Keratinocyte (primary cell): ENCODE measurements at regions not wholly inside any gene's neighbourhood (a gene's known extent, or its start where the extent isn't known, plus 50 kb on each side); places are given as distances from the start of the nearest gene placed in this dataset.

Source experiments
- DNase-seq: peaks from one replicate; pipeline ENCODE4 v3.0.0-alpha.2; 2011; ENCODE audit warnings: low read depth, missing footprints, low spot score
- FAIRE-seq: peaks from 2 replicates; lab custom pipeline; 2011; peaks lifted over from hg19 to GRCh38; lab: Jason Lieb, UNC
- H2AFZ ChIP-seq: 2 replicates; pipeline ENCODE4 v1.6.0; 2012; ENCODE audit warnings: low read length, control low read depth, inconsistent platforms; ENCODE audit not compliant: control insufficient read depth
- H3K27ac ChIP-seq: 2 replicates; pipeline ENCODE4 v1.5.1; 2011; ENCODE audit warnings: low read length; ENCODE audit not compliant: control insufficient read depth, insufficient read depth
- H3K27me3 ChIP-seq: 3 replicates; pipeline ENCODE4 v1.6.0; 2011; ENCODE audit warnings: low read length; ENCODE audit not compliant: control insufficient read depth, insufficient read depth; ENCODE audit errors: extremely low read depth
- H3K36me3 ChIP-seq, 2 experiments: 2 replicates in 1 of 2; 3 replicates in 1 of 2; pipeline ENCODE4 v1.5.1; 2011; ENCODE audit warnings: low read length in 2 of 2, mild to moderate bottlenecking in 1 of 2; ENCODE audit not compliant: control insufficient read depth in 2 of 2, insufficient read depth in 2 of 2; ENCODE audit errors: extremely low read depth in 1 of 2
- H3K4me1 ChIP-seq: 3 replicates; pipeline ENCODE4 v1.5.1; 2011; ENCODE audit warnings: low read length; ENCODE audit not compliant: control insufficient read depth, insufficient read depth; ENCODE audit errors: extremely low read depth
- H3K4me2 ChIP-seq: 3 replicates; pipeline ENCODE4 v1.6.0; 2011; ENCODE audit warnings: low read depth, low read length; ENCODE audit not compliant: control insufficient read depth, insufficient read depth; ENCODE audit errors: extremely low read depth
- H3K4me3 ChIP-seq, 3 experiments: fragments of 200-600 bp in 1 of 3; sonication (generic) in 1 of 3; 2 replicates in 2 of 3; 3 replicates in 1 of 3; pipeline ENCODE4 v1.5.1; 2011 to 2016; ENCODE audit warnings: low read length in 3 of 3, mild to moderate bottlenecking in 3 of 3, control low read depth in 2 of 3, inconsistent platforms in 1 of 3, low read depth in 1 of 3, mixed read lengths in 1 of 3, mixed run types in 1 of 3, moderate library complexity in 1 of 3; ENCODE audit not compliant: control insufficient read depth in 2 of 3, insufficient read depth in 2 of 3; ENCODE audit errors: extremely low read depth in 1 of 3
- H3K79me2 ChIP-seq: 2 replicates; pipeline ENCODE4 v1.6.0; 2012; ENCODE audit warnings: low read length; ENCODE audit not compliant: control insufficient read depth, insufficient read depth
- H3K9ac ChIP-seq: 3 replicates; pipeline ENCODE4 v1.6.0; 2011; ENCODE audit warnings: low read length; ENCODE audit not compliant: control insufficient read depth, insufficient read depth; ENCODE audit errors: extremely low read depth
- H3K9me1 ChIP-seq: 3 replicates; pipeline ENCODE4 v1.6.0; 2011; ENCODE audit warnings: low read length; ENCODE audit not compliant: control insufficient read depth, insufficient read depth; ENCODE audit errors: extremely low read depth
- H3K9me3 ChIP-seq: 2 replicates; pipeline ENCODE4 v1.5.1; 2012; ENCODE audit warnings: low read depth, low read length; ENCODE audit not compliant: control insufficient read depth
- H4K20me1 ChIP-seq: 3 replicates; pipeline ENCODE4 v1.6.0; 2011; ENCODE audit warnings: low read length; ENCODE audit not compliant: control insufficient read depth, insufficient read depth; ENCODE audit errors: extremely low read depth
- EZH2 ChIP-seq: IDR thresholded peaks from one replicate; pipeline ENCODE4 v1.6.1; 2012; ENCODE audit warnings: inconsistent platforms, mild to moderate bottlenecking, low read length, moderate library complexity
- dilution Hi-C: fragments of 300-500 bp; cut with MboI; formaldehyde crosslinking; loops from one replicate; pipeline ENCODE4 v1.7.0; 2020; ENCODE audit warnings: low sequenced_read_pairs; ENCODE audit not compliant: extremely low pct_ligation_motif_present
- TF ChIP-seq, protein P1 (sequence below), 3 experiments: IDR thresholded peaks in 1 of 3; conservative IDR thresholded peaks in 1 of 3; optimal IDR thresholded peaks in 1 of 3; 2 replicates in 2 of 3; 3 replicates in 1 of 3; pipeline versions ENCODE3 to v1.5.1; 2011; ENCODE audit warnings: low read length in 3 of 3, mild to moderate bottlenecking in 3 of 3, moderate library complexity in 2 of 3, control low read depth in 1 of 3, inconsistent platforms in 1 of 3; ENCODE audit not compliant: insufficient read depth in 2 of 3; ENCODE audit errors: extremely low read depth in 1 of 3

- no peak overlapping the region for H3K27ac ChIP-seq
- H3K79me2 ChIP-seq: no peaks in the 10 kb centered on the region
- DNase-seq (no peak), FAIRE-seq (no peak)
- H3K27me3 ChIP-seq: no peaks in the 10 kb centered on the region
- no peak for TF ChIP-seq EZH2
- TF ChIP-seq, protein P1, sequence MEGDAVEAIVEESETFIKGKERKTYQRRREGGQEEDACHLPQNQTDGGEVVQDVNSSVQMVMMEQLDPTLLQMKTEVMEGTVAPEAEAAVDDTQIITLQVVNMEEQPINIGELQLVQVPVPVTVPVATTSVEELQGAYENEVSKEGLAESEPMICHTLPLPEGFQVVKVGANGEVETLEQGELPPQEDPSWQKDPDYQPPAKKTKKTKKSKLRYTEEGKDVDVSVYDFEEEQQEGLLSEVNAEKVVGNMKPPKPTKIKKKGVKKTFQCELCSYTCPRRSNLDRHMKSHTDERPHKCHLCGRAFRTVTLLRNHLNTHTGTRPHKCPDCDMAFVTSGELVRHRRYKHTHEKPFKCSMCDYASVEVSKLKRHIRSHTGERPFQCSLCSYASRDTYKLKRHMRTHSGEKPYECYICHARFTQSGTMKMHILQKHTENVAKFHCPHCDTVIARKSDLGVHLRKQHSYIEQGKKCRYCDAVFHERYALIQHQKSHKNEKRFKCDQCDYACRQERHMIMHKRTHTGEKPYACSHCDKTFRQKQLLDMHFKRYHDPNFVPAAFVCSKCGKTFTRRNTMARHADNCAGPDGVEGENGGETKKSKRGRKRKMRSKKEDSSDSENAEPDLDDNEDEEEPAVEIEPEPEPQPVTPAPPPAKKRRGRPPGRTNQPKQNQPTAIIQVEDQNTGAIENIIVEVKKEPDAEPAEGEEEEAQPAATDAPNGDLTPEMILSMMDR (optimal IDR thresholded peaks at IDR 0.05 in 1 of 3, IDR thresholded peaks at IDR 0.05 in 1 of 3, conservative IDR thresholded peaks at IDR 0.05 in 1 of 3; ENCODE audit: extremely low read depth in 1 of 3, insufficient read depth in 2 of 3, low read length in 3 of 3): no peak
- H3K9ac ChIP-seq: no peak overlapping the region
- dilution Hi-C loops: no loop called here
- H3K4me3 ChIP-seq: no peak overlapping the region
- no peak overlapping the region for H3K4me2 ChIP-seq
- H2AFZ ChIP-seq: no peak overlapping the region
- H3K9me3 ChIP-seq: peaks cover 1% of the 10 kb centered on the region
- H4K20me1 ChIP-seq: no peaks in the 10 kb centered on the region
- H3K36me3 ChIP-seq: no peaks in the 10 kb centered on the region
- H3K9me1 ChIP-seq: no peaks in the 10 kb centered on the region
- H3K4me1 ChIP-seq: peaks cover 10% of the 10 kb centered on the region
Measured at GRCh38 chr1:168453056-168453455, 90.7 kb downstream of the XCL2 start.

DNA sequence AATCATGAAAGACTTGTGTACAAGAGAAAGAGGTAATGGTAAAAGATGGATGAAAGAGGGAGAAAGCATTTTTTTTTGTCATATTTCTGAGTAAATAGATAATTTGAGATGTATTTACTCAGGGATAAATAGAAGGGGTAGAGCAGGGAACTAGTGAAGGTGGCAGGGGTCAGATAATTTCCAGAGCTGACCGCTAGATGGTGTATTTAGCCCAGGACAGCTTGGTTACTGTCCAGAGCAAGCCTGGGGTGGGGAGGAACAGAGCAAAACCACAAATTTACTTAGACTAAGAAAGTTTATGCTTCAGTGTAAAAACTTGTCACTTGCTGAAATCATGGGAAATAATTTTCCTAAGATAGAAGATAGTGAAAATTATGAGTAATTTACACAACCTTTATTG, 91.5 kb downstream of the XCL2 start:
- no peak overlapping the region for H3K27ac ChIP-seq
- TF ChIP-seq EZH2: no peak
- TF ChIP-seq, protein P1 (optimal IDR thresholded peaks at IDR 0.05 in 1 of 3, IDR thresholded peaks at IDR 0.05 in 1 of 3, conservative IDR thresholded peaks at IDR 0.05 in 1 of 3; ENCODE audit: extremely low read depth in 1 of 3, insufficient read depth in 2 of 3, low read length in 3 of 3): peak in 2 of 3 experiments; percentile 28 to 49

More for the DNA sequence above, 91.5 kb downstream of the XCL2 start:
- Histone ChIP-seq H3K9ac (no peak overlapping the region), H3K36me3 (no peaks in the 10 kb centered on the region), H3K79me2 (no peaks in the 10 kb centered on the region), H3K9me1 (no peaks in the 10 kb centered on the region), H2AFZ (no peak overlapping the region), H3K9me3 (peaks cover 1% of the 10 kb centered on the region), H3K4me2 (no peak overlapping the region), H3K4me1 (peaks cover 10% of the 10 kb centered on the region), H3K27me3 (no peaks in the 10 kb centered on the region), H4K20me1 (no peaks in the 10 kb centered on the region), H3K4me3 (no peak overlapping the region)
- DNase-seq (no peak), FAIRE-seq (no peak)
- dilution Hi-C loops: no loop called here
